HG03025 (cell line): ENCODE measurements at regions not wholly inside any gene's neighbourhood (a gene's known extent, or its start where the extent isn't known, plus 50 kb on each side); places are given as distances from the start of the nearest gene placed in this dataset.
A peak's percentile ranks its signal among the peaks of the same experiment; 100 is the strongest.

Source experiments
- ATAC-seq: cut with Tn5 transposase; IDR thresholded peaks from one replicate; pipeline ENCODE4 v1.9.1; 2021; ENCODE audit warnings: mild to moderate bottlenecking, moderate library complexity; ENCODE audit not compliant: unreplicated experiment, low FRiP score

DNA sequence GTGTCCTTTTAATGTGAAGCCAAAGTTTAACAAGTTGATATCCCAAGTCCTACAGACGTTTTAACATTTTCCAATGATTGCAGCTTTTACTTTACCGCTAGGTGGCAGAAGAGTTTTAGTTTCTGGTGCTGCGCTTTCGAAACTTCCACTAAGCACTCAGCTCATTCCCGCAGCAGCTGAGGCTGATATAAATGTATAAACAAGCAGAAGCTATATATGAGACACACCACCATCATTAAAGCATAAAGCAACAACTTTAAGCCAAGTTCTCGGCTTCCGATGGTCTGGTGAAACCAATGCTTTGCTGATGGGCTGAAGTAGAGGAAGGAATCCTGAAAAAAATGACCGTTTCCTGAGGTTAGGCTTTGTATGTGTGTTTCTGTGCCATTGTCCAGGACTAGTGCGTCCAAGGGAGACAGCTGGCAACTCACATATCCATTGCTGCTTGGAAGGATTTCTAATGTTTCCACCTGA is 753.9 kb downstream of the OLFM4 start:
- ATAC-seq: peak; percentile 76

- ATAC-seq: no peak
These were observed 754.9 kb downstream of the OLFM4 start for GRCh38 chr13:53783471-53783870.

DNA sequence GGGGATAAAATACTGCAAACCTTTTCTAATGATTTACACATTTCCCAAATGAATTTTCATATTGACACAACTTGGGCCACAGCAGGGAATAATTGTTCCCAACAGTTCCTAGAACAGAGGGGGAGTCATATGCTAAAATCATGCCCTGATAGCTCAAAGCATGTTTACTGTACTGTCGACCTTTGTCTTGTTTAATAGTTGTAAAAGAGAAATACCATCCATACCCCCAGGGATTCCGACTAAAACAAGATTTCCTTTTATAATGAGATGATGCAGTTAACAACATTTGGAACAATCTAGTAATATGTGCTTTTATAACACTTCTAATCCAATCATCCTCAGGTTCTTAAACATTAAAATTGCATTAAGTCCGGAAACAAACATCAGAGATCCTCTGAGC is 759.7 kb downstream of the OLFM4 start:
- no peak for ATAC-seq

- ATAC-seq: no peak
These were observed 771.4 kb downstream of the OLFM4 start for GRCh38 chr13:53800011-53800410.

DNA sequence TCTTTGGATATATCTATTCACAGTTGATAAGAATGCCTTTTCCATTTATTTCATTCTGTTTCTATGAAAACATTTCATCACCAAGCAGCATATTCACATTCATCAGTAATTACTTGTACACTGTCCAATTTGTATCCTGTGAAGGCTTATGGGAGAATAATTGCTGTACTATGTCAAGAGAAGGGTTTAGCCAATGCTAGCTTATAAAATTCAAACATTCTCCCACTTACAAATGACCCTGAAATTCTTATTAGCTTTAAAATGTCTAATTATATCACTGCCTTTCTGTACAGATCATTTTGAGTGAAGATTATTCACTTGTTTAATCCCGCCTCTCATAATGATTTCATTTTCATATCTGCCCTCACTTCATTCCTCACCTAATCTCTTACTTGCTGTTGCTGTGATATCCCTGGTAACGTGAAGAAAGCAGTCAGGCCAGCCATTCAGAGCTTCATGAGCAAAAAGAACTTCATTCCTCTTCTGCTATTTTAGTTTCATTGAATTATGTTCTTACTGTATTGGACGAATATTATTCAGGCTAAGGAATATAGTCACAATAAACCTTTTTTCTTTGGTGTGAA is 778.7 kb downstream of the OLFM4 start:
- no peak for ATAC-seq

DNA sequence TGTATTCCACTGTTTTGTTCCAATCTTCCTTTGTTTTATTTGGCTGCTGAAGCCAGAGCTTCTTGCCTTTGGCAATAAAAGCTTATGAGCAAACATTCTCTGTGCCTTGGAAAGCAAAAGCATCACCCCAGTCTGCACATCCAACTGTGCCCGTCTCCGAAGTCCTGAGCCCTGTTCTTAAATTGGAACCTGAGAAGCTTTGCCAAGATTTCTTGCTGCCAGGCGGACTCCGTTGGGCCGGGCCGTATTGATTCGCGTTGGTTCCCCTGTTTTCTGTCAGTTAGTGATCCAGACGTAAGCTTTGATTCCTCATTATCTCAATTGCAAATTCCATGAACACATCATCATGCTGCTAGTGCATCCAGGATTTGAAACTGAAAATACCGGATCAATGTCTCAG is 793.0 kb downstream of the OLFM4 start:
- no peak for ATAC-seq

- no peak for ATAC-seq
These were observed 793.5 kb downstream of the OLFM4 start for GRCh38 chr13:53822136-53822535.

DNA sequence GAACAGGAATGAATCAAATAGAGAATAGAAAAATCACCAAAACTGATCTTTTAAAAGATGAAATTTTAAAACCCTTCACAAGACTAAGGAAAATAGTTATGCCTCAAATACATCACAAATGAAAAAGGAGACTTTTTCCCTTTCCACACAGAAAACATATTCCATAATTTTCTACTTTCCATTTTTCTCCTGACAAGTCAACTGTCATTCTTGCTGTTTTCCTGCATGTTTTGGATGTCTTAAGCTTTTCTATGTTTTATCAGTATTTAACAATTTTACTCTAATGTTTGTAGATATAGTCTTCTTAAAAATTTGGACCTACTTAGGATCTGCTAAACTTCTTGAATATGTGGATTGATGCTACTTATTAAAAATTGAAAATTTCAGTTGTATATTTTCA is 810.8 kb downstream of the OLFM4 start:
- ATAC-seq: no peak

GRCh38 chr13:53844473-53845146 is 816.0 kb downstream of the OLFM4 start:
- ATAC-seq: no peak

- ATAC-seq: no peak
These were observed 818.9 kb downstream of the OLFM4 start for GRCh38 chr13:53847502-53847901.

DNA sequence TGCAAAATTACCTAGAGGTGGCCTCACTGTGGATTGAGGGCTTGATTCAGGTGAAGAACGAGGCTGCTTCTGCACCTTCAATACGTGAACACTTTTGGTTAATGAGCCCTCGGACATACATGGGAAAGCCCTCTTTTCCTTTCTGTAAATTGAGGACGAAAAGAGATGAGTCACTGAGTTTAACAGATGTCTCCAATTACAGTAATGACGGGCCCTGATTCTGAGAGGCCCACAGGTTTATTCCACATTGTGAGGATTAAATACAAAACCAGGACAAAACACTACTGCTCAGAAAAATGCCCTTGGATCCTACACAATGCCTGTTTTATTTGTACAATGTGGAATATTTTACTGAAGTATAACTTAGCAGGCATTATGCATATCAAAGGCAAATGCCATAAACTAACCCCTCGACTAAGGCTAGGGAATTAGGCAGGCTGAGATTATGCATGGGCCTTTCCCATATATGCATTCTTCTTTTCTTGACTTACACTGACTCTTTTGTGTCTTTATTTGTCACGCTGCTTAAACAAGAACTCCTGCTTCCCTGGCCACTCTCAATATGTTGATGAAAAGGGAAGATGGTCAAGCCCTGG is 819.9 kb downstream of the OLFM4 start:
- no peak for ATAC-seq

- no peak for ATAC-seq
These were observed 825.7 kb downstream of the OLFM4 start for GRCh38 chr13:53854321-53854720.

DNA sequence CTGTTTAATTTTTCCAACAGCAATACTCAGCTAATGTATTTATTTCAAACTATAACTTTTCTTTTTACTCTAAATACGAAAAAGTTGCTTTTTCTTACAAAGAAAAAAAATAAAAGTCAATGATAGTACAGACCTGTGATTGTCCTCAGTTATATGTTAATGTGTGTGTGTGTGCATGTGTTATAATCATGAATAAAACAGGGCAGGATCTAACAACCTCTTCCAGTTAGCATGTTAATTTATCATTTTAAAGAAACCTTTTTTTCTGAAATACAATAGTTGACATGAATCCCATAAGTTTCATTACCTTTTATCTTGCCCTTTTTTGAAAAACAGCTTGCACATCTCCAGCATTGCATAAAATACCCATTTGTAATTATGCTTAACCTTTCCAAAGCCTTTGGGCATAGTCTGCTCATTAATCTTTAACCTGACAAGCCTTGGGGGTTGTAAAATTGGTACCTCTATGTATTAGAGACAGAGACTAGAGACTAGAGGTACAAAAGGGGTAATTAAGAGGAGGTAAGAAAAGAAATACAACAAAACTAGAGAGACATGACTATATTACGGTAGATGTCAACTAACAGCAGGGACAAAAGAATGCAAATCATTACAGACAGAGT is 828.1 kb downstream of the OLFM4 start:
- ATAC-seq: no peak

DNA sequence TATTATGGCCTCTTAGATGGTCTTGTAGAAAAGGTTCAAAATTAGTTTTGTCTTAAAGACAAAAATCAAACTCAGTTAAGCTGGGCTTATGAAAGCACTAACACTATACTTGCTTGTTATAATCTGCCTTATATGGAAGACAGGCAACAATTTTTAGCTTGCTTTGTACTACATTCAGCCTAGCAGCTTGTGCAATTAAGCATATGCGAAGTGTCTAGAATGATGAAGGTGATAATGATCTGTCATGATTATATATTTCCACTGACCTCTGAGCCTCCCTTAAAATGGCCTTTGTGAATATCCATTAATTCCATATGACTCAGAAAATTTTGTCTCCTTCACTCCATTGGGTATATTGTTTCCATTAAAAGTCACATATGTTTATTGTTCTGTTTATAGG is 834.9 kb downstream of the OLFM4 start:
- ATAC-seq: no peak

DNA sequence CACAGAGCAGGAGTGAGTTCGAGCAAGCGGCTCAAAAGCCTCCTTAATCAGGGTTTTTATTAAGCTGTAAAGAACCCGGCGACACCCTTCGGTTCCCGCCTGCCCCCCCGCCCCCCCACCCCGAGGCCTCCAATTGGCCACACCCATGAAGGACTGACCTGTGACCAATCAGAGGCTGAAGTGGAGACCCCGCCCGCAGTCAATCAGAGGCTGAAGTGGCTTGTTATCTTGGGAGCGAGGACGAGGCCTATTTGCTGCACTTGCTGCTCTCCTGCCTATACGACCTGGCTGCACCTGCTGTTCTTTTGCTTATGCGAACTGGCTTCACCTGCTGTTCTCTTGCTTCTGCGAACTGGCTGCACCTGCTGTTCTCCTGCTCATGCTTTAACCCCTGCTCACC is 844.9 kb downstream of the OLFM4 start:
- ATAC-seq: no peak

DNA sequence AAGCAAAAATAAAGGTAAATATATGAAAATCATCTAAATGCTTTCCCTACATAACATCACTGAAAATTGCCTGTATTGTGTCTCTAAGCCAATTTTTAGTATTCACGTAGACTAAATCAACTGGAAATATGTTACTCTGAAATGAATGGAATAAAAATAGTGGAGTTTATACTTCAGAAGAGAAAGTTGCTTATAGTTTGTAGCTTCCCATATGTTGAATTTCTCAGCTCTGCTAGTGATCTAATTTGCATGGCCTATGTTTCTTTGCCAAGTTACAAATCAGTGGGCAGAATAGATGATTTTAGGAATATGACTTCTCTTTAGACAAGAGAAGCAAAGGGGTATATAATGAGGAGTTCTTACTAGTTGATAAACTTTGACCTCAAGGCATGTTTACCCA is 850.2 kb downstream of the OLFM4 start:
- no peak for ATAC-seq

DNA sequence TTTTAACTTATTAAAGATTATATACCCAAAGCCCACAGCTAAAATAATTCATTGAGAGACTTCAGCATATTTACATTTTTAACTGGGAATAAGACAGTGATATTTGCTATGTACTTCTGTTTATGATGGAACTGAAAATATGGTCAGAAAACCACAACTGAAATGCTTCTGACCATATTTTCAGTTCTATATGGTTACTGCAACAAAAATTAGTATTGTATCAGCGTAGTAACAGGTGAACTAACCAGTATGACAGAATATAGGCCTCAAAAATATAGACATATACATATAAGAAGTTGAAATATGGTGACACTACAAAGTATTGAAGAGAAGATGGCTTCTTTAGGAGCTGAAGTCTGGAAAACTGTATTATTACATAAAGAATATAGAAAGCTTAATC is 857.4 kb downstream of the OLFM4 start:
- peak; percentile 68 for ATAC-seq

DNA sequence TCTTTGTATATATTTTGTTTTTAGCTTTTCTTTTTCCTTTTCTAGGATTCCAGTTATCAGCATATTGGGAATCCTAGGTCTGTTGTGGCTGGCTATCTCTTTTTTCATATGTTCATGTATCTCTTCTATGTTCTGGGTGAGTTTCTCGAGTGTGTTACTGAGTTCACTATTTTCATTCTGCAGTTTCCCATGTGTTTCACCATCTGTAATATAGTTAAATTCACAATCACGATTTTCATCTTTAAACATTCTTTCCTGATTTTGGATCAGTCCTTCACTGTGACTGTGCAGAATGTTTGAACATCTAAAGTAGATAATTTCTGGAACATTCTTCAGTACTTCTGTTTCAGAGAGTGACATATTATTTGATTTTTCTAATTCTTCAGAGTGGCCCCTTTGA is 862.1 kb downstream of the OLFM4 start:
- ATAC-seq: no peak

DNA sequence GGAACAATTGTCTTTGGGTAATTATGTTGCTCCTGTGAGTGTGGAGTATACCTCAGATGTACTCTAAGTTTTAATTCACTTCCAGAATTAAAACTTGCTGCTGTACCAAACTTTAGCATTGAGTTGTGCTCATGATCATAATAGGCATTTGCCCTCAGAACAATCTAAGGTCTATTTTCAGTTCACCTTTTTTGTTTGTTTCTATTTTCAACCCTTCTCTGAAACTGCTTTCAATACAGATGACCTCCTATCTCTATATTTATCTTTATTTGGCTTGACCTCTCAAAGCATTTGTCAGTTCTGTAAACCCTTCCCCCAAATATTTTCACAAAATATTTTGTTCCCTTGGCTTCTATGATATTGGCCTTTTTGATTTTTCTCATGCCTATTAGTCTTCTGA is 873.0 kb downstream of the OLFM4 start:
- peak; percentile 64 for ATAC-seq

DNA sequence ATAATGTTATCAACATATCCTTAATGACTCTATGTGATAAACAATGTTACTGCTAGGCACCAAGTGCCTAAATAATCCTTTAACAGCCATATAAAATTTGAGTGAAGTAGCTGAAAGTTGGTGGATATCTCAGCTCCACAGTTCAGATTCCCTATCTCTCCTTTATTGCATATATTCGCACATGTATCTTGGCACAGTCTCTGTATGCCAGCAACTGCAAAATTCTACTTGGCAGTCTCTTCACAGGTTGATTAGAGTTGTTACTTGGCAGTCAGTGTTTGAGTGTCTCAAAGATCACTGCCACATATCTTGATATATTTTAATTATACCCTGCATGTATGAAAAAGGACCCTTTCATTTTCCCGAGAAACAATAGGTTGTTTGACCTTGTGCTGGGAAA is 879.3 kb downstream of the OLFM4 start:
- no peak for ATAC-seq

DNA sequence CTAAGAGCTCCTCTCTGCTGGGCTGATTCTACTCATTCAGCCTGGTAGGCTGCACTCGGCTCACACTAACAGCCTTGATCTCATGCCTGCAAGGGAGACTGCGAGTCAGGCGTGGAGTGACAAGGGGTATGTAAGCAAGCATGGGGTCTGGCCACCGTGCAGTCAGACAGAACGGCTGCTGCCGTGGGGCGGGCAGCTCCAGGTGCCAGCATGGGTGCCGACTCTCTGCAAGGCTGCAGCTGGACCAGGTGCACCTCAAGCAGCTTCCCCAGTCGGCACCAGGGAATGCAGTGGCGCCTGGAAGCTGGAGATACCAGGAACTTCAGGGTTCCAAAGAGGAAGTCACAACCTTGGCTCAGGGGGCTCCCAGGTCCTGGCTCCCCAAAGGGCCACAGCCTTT is 892.3 kb downstream of the OLFM4 start:
- no peak for ATAC-seq

GRCh38 chr13:53921473-53921872 is 892.9 kb downstream of the OLFM4 start:
- ATAC-seq: no peak
